Keratinocyte (primary cell): ENCODE measurements at regions not wholly inside any gene's neighbourhood (a gene's known extent, or its start where the extent isn't known, plus 50 kb on each side); places are given as distances from the start of the nearest gene placed in this dataset.

Experiments used
- DNase-seq: peaks from one replicate; pipeline ENCODE4 v3.0.0-alpha.2; 2011; ENCODE audit warnings: low read depth, missing footprints, low spot score
- FAIRE-seq: peaks from 2 replicates; lab custom pipeline; 2011; peaks lifted over from hg19 to GRCh38; lab: Jason Lieb, UNC
- H2AFZ ChIP-seq: 2 replicates; pipeline ENCODE4 v1.6.0; 2012; ENCODE audit warnings: low read length, control low read depth, inconsistent platforms; ENCODE audit not compliant: control insufficient read depth
- H3K27ac ChIP-seq: 2 replicates; pipeline ENCODE4 v1.5.1; 2011; ENCODE audit warnings: low read length; ENCODE audit not compliant: control insufficient read depth, insufficient read depth
- H3K27me3 ChIP-seq: 3 replicates; pipeline ENCODE4 v1.6.0; 2011; ENCODE audit warnings: low read length; ENCODE audit not compliant: control insufficient read depth, insufficient read depth; ENCODE audit errors: extremely low read depth
- H3K36me3 ChIP-seq, 2 experiments: 2 replicates in 1 of 2; 3 replicates in 1 of 2; pipeline ENCODE4 v1.5.1; 2011; ENCODE audit warnings: low read length in 2 of 2, mild to moderate bottlenecking in 1 of 2; ENCODE audit not compliant: control insufficient read depth in 2 of 2, insufficient read depth in 2 of 2; ENCODE audit errors: extremely low read depth in 1 of 2
- H3K4me1 ChIP-seq: 3 replicates; pipeline ENCODE4 v1.5.1; 2011; ENCODE audit warnings: low read length; ENCODE audit not compliant: control insufficient read depth, insufficient read depth; ENCODE audit errors: extremely low read depth
- H3K4me2 ChIP-seq: 3 replicates; pipeline ENCODE4 v1.6.0; 2011; ENCODE audit warnings: low read depth, low read length; ENCODE audit not compliant: control insufficient read depth, insufficient read depth; ENCODE audit errors: extremely low read depth
- H3K4me3 ChIP-seq, 3 experiments: fragments of 200-600 bp in 1 of 3; sonication (generic) in 1 of 3; 2 replicates in 2 of 3; 3 replicates in 1 of 3; pipeline ENCODE4 v1.5.1; 2011 to 2016; ENCODE audit warnings: low read length in 3 of 3, mild to moderate bottlenecking in 3 of 3, control low read depth in 2 of 3, inconsistent platforms in 1 of 3, low read depth in 1 of 3, mixed read lengths in 1 of 3, mixed run types in 1 of 3, moderate library complexity in 1 of 3; ENCODE audit not compliant: control insufficient read depth in 2 of 3, insufficient read depth in 2 of 3; ENCODE audit errors: extremely low read depth in 1 of 3
- H3K79me2 ChIP-seq: 2 replicates; pipeline ENCODE4 v1.6.0; 2012; ENCODE audit warnings: low read length; ENCODE audit not compliant: control insufficient read depth, insufficient read depth
- H3K9ac ChIP-seq: 3 replicates; pipeline ENCODE4 v1.6.0; 2011; ENCODE audit warnings: low read length; ENCODE audit not compliant: control insufficient read depth, insufficient read depth; ENCODE audit errors: extremely low read depth
- H3K9me1 ChIP-seq: 3 replicates; pipeline ENCODE4 v1.6.0; 2011; ENCODE audit warnings: low read length; ENCODE audit not compliant: control insufficient read depth, insufficient read depth; ENCODE audit errors: extremely low read depth
- H3K9me3 ChIP-seq: 2 replicates; pipeline ENCODE4 v1.5.1; 2012; ENCODE audit warnings: low read depth, low read length; ENCODE audit not compliant: control insufficient read depth
- H4K20me1 ChIP-seq: 3 replicates; pipeline ENCODE4 v1.6.0; 2011; ENCODE audit warnings: low read length; ENCODE audit not compliant: control insufficient read depth, insufficient read depth; ENCODE audit errors: extremely low read depth
- EZH2 ChIP-seq: IDR thresholded peaks from one replicate; pipeline ENCODE4 v1.6.1; 2012; ENCODE audit warnings: inconsistent platforms, mild to moderate bottlenecking, low read length, moderate library complexity
- dilution Hi-C: fragments of 300-500 bp; cut with MboI; formaldehyde crosslinking; loops from one replicate; pipeline ENCODE4 v1.7.0; 2020; ENCODE audit warnings: low sequenced_read_pairs; ENCODE audit not compliant: extremely low pct_ligation_motif_present
- TF ChIP-seq, protein P1 (sequence below), 3 experiments: IDR thresholded peaks in 1 of 3; conservative IDR thresholded peaks in 1 of 3; optimal IDR thresholded peaks in 1 of 3; 2 replicates in 2 of 3; 3 replicates in 1 of 3; pipeline versions ENCODE3 to v1.5.1; 2011; ENCODE audit warnings: low read length in 3 of 3, mild to moderate bottlenecking in 3 of 3, moderate library complexity in 2 of 3, control low read depth in 1 of 3, inconsistent platforms in 1 of 3; ENCODE audit not compliant: insufficient read depth in 2 of 3; ENCODE audit errors: extremely low read depth in 1 of 3

GRCh38 chr11:107217444-107217843 lies 199.2 kb upstream of the GUCY1A2 start:
- Histone ChIP-seq H3K27ac (no peak overlapping the region), H3K27me3 (no peaks in the 10 kb centered on the region), H3K79me2 (no peaks in the 10 kb centered on the region), H4K20me1 (no peaks in the 10 kb centered on the region), H3K9me3 (no peaks in the 10 kb centered on the region), H3K4me3 (no peak overlapping the region), H3K9ac (no peak overlapping the region), H3K4me1 (no peaks in the 10 kb centered on the region), H3K4me2 (no peak overlapping the region), H2AFZ (no peak overlapping the region), H3K9me1 (no peaks in the 10 kb centered on the region), H3K36me3 (no peaks in the 10 kb centered on the region)
- DNase-seq (no peak), FAIRE-seq (no peak)
- dilution Hi-C loops: no loop called here
- TF ChIP-seq, protein P1, sequence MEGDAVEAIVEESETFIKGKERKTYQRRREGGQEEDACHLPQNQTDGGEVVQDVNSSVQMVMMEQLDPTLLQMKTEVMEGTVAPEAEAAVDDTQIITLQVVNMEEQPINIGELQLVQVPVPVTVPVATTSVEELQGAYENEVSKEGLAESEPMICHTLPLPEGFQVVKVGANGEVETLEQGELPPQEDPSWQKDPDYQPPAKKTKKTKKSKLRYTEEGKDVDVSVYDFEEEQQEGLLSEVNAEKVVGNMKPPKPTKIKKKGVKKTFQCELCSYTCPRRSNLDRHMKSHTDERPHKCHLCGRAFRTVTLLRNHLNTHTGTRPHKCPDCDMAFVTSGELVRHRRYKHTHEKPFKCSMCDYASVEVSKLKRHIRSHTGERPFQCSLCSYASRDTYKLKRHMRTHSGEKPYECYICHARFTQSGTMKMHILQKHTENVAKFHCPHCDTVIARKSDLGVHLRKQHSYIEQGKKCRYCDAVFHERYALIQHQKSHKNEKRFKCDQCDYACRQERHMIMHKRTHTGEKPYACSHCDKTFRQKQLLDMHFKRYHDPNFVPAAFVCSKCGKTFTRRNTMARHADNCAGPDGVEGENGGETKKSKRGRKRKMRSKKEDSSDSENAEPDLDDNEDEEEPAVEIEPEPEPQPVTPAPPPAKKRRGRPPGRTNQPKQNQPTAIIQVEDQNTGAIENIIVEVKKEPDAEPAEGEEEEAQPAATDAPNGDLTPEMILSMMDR (optimal IDR thresholded peaks at IDR 0.05 in 1 of 3, IDR thresholded peaks at IDR 0.05 in 1 of 3, conservative IDR thresholded peaks at IDR 0.05 in 1 of 3; ENCODE audit: extremely low read depth in 1 of 3, insufficient read depth in 2 of 3, low read length in 3 of 3): no peak
- no peak for TF ChIP-seq EZH2

GRCh38 chr11:107215010-107215409 lies 196.7 kb upstream of the GUCY1A2 start:
- dilution Hi-C loops: no loop called here
- TF ChIP-seq, protein P1 (optimal IDR thresholded peaks at IDR 0.05 in 1 of 3, IDR thresholded peaks at IDR 0.05 in 1 of 3, conservative IDR thresholded peaks at IDR 0.05 in 1 of 3; ENCODE audit: extremely low read depth in 1 of 3, insufficient read depth in 2 of 3, low read length in 3 of 3): no peak
- no peak for TF ChIP-seq EZH2
- FAIRE-seq: no peak

More at GRCh38 chr11:107215010-107215409, 196.7 kb upstream of the GUCY1A2 start:
- Histone ChIP-seq H3K27ac (no peak overlapping the region), H3K4me1 (no peaks in the 10 kb centered on the region), H4K20me1 (no peaks in the 10 kb centered on the region), H2AFZ (no peak overlapping the region), H3K9me3 (no peaks in the 10 kb centered on the region), H3K9me1 (no peaks in the 10 kb centered on the region), H3K27me3 (no peaks in the 10 kb centered on the region), H3K36me3 (no peaks in the 10 kb centered on the region), H3K9ac (no peak overlapping the region), H3K4me2 (no peak overlapping the region), H3K79me2 (no peaks in the 10 kb centered on the region), H3K4me3 (no peak overlapping the region)
- DNase-seq: no peak
